DND-41 (cell line): ENCODE measurements at regions not wholly inside any gene's neighbourhood (a gene's known extent, or its start where the extent isn't known, plus 50 kb on each side); places are given as distances from the start of the nearest gene placed in this dataset.

ENCODE experiments used
- CTCF ChIP-seq: IDR thresholded peaks from 2 replicates; pipeline ENCODE4 v1.5.1; 2012; ENCODE audit warnings: borderline replicate concordance, low read length, moderate library complexity, mild to moderate bottlenecking; ENCODE audit not compliant: poor library complexity, severe bottlenecking; ENCODE audit errors: extremely low read depth
- EZH2 ChIP-seq: IDR thresholded peaks from 3 replicates; pipeline ENCODE4 v1.6.1; 2012; ENCODE audit warnings: borderline replicate concordance, low read depth, mild to moderate bottlenecking, moderate library complexity, low read length, inconsistent platforms; ENCODE audit not compliant: severe bottlenecking

- TF ChIP-seq CTCF (no peak), EZH2 (no peak)
These were observed 1508.1 kb downstream of the TECRL start for GRCh38 chr4:62901101-62901500.
